ENCODE measurements at regions not wholly inside any gene's neighbourhood (a gene's known extent, or its start where the extent isn't known, plus 50 kb on each side); places are given as distances from the start of the nearest gene placed in this dataset.
"Not testable (repeated sequence)": the region's sequence is repeated elsewhere in the genome, so short reads cannot be mapped to it uniquely, and the experiment has no call there.

DNA sequence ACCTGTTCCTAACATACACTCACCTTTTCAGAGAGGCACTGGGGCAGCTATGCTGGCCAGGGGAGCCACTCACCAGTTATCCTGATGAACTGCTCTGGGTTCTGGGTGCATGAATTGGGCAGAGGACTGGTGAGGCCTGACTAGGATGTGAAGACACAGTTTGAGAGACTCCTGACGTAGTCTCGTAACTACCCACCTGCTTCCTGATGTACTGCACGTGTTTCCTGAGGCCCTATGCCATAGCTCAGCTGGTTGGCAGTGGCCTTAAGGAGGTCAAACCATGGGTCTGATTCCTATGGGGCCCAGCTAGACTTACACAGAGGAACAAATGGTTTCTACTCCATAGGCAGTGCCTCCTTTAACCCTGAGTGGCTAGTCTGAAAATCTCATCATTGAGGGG, 351.7 kb upstream of the FRG2C start:
- not testable (repeated sequence) for TF ChIP-seq PRRX2 (CRISPR knock-in tag; IDR thresholded peaks at IDR 0.05); CTCF (IDR thresholded peaks at IDR 0.05); NR3C1 (CRISPR knock-in tag; conservative IDR thresholded peaks at IDR 0.05; ENCODE audit: low read depth)
- TF ChIP-seq, protein P1, sequence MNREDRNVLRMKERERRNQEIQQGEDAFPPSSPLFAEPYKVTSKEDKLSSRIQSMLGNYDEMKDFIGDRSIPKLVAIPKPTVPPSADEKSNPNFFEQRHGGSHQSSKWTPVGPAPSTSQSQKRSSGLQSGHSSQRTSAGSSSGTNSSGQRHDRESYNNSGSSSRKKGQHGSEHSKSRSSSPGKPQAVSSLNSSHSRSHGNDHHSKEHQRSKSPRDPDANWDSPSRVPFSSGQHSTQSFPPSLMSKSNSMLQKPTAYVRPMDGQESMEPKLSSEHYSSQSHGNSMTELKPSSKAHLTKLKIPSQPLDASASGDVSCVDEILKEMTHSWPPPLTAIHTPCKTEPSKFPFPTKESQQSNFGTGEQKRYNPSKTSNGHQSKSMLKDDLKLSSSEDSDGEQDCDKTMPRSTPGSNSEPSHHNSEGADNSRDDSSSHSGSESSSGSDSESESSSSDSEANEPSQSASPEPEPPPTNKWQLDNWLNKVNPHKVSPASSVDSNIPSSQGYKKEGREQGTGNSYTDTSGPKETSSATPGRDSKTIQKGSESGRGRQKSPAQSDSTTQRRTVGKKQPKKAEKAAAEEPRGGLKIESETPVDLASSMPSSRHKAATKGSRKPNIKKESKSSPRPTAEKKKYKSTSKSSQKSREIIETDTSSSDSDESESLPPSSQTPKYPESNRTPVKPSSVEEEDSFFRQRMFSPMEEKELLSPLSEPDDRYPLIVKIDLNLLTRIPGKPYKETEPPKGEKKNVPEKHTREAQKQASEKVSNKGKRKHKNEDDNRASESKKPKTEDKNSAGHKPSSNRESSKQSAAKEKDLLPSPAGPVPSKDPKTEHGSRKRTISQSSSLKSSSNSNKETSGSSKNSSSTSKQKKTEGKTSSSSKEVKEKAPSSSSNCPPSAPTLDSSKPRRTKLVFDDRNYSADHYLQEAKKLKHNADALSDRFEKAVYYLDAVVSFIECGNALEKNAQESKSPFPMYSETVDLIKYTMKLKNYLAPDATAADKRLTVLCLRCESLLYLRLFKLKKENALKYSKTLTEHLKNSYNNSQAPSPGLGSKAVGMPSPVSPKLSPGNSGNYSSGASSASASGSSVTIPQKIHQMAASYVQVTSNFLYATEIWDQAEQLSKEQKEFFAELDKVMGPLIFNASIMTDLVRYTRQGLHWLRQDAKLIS (CRISPR knock-in tag; IDR thresholded peaks at IDR 0.05; ENCODE audit: borderline replicate concordance): not testable (repeated sequence)

Measured in WTC11 (cell line).